HG03457 (cell line): ENCODE measurements at regions not wholly inside any gene's neighbourhood (a gene's known extent, or its start where the extent isn't known, plus 50 kb on each side); places are given as distances from the start of the nearest gene placed in this dataset.
A peak's percentile ranks its signal among the peaks of the same experiment; 100 is the strongest.
"Not testable (repeated sequence)": the region's sequence is repeated elsewhere in the genome, so short reads cannot be mapped to it uniquely, and the experiment has no call there.

Source experiments
- ATAC-seq: cut with Tn5 transposase; IDR thresholded peaks from one replicate; pipeline ENCODE4 v1.9.1; 2021; ENCODE audit warnings: moderate number of reproducible peaks; ENCODE audit not compliant: unreplicated experiment

GRCh38 chr7:76971201-76971600 lies 61.0 kb downstream of the SPDYE17 start:
- ATAC-seq: not testable (repeated sequence)

DNA sequence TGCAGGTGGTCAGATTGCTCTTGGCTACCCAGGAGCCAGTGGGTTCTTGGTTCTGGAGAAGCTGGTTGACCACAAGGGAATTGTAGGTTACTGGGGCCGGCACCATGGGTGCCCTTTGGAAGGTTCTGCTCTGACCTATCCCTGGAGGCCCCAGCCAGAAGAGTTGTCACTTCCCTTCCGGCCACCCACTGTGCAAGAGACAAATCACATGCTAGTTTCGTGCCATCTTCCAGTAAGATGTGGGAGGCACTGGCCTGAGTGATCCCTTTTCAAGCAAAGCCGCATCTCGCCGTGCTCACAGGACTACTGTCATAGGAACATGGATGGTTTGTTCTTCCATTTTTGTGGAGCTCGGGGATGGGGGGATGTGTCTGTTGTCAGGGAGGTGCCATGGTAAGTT lies 62.3 kb downstream of the SPDYE17 start:
- ATAC-seq: not testable (repeated sequence)

DNA sequence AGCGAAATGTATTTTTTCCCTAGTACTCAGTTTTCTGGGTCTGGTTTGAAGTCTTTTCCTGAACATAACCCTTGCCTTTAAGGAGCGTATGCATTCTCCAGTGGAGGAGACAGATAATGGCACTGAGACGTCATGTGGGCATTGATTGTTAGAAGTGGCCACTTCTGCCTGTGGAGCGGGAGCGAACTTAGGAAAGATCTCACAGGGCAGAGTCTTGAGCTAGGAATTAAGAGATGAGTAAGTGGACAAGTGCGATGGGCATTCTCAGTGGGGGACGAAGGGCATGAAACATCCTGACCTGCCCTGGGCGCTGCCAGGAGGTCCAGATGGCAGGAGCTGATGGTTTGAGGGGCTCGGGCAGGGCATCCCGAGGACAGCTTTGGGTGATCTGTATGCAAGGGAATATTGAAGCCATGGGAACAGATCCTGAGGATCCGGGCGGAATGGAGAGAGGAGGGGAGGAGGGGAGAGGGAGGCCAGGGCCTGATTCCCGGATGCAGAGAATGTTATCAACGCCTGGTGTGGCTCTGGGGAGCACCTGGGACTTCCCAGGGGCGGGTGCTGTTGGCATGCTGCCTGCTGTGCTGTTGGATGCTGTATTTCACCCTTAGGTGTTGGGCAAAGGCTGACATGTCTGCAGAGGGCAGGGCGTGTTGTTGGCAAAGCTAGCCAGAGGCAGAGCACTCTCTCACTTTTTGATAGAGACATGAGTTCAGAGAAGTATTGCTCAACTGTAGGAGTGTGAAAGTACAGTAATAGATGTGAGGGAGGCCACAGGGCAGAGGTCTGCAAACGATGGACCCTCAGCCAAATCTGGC lies 66.2 kb downstream of the SPDYE17 start:
- ATAC-seq: not testable (repeated sequence)

DNA sequence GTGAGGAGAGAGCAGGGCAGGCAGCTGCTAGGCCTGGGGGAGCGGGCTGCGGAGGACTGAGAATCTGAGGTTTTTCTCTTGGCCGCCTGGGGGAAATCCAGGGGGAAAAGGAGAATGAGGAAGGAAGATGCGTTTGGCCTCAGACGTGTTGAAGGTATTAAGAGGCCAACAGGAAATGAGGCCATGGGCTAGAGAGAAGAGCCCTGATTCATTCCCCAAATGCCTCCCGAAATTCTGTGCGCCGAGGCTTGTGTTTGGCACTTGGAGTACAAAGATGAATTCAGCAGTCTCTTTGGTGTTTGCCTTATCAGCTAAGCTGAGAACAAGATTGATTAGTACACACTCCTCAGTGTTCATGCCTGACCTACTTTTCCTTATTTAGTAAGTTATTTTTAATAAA lies 68.1 kb downstream of the SPDYE17 start:
- not testable (repeated sequence) for ATAC-seq

DNA sequence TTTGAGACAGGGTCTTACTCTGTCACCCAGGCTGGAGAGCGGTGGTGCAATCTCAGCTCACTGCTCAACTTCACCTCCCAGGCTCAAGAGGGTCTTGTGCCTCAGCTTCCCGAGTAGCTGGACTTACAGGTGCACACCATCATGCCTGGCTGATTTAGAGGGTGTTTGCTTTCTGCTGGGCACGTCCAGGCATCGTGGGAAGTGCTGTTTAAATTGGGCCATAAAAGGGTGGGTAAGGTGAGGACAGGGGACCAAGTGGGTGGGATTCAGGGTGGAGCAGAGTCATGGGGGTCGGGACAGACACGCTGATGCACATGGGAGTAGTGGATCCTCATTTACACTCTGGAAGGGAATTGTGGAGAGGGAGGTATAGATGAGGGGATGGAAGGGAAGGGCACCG lies 69.1 kb downstream of the SPDYE17 start:
- ATAC-seq: not testable (repeated sequence)

GRCh38 chr7:76960400-76960986 lies 71.7 kb downstream of the SPDYE17 start:
- ATAC-seq: not testable (repeated sequence)

- ATAC-seq: peak; percentile 95
Observed at GRCh38 chr7:76959573-76960399, 72.4 kb downstream of the SPDYE17 start.

- not testable (repeated sequence) for ATAC-seq
Observed at GRCh38 chr7:76956531-76956930, 75.6 kb downstream of the SPDYE17 start.

GRCh38 chr7:76955124-76955523 lies 77.0 kb downstream of the SPDYE17 start:
- not testable (repeated sequence) for ATAC-seq

- peak; percentile 74 for ATAC-seq
Observed at GRCh38 chr7:76944603-76945002, 87.6 kb downstream of the SPDYE17 start.

- not testable (repeated sequence) for ATAC-seq
Observed at GRCh38 chr7:76941809-76942765, 90.1 kb downstream of the SPDYE17 start.

DNA sequence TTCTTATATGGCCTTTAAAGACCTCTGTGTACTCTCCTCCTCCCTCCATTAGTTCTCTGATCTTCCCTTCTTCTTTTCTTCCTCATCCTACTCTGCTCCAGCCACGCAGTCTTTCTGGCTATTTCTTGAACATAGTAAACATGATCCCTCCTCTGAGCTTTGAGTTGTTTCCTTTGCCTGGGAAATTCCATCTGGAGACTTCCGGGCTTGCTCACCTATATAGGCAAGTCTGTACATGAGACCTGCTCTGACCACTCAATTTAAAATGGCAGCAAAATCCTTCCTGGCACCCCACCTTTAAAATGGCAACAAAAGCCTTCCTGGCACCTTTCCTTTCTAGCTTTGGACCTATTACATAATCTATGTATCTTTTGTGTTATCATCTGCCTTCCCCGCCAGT lies 94.4 kb downstream of the SPDYE17 start:
- not testable (repeated sequence) for ATAC-seq

DNA sequence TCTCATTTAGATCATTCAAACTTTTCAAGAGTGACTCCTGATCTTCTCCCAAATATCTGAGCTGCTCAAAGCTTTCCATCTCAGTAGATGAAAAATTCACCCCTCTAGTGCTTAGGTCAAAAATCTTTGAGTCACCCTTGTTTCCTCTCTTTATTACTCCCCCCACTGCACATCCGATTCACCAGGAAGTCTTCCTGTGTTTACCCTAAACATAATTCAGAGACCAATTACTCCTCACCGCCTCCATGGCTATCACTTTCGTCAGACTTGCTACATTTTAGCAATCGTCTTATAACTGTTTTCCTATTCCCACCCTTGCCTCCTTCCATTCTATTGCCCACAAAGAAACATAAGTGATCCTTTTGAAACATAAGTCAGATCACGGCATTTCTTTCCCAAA lies 94.8 kb downstream of the SPDYE17 start:
- not testable (repeated sequence) for ATAC-seq

DNA sequence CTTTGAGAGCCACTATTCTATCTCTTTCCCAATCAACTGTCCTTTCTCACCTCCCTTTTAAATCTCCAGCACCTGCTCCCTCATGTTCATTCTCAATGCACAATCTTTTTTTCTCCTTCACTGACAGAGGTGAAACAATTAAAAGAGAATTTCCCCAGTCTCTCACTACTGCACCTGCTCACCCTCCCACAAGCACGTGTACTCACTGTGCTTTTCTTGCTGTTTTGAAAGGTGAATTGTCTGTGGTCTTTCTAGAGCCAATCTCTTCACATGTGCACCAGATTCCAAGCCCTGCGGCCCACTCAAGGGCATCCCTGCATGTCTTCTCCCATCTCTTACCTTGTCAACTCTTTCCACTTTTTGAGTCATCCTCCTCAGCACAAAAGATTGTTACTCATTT lies 95.8 kb downstream of the SPDYE17 start:
- not testable (repeated sequence) for ATAC-seq

DNA sequence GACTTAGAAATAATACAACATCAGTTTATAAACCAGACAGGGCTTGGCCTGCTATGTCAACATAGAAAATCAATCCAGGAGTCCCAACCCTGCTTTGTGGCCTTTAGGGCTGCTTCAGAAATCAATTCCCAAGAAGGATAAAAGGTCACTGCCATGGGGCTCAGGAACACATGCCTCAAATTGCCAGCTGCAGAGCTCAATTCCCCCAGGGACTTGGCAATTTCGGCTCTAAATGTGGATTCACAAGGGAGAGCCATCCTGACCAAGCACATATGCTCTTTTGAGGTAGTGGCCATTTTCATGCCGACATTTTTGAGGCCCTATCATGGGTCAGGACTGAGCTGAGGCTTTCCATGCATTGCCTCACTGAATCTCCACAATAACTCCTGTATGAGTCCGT lies 97.5 kb downstream of the SPDYE17 start:
- not testable (repeated sequence) for ATAC-seq

- ATAC-seq: peak; percentile 61
Observed at GRCh38 chr7:76932957-76933356, 99.2 kb downstream of the SPDYE17 start.

- not testable (repeated sequence) for ATAC-seq
Observed at GRCh38 chr7:76931441-76931840, 100.7 kb downstream of the SPDYE17 start.

GRCh38 chr7:76930416-76930815 lies 101.7 kb downstream of the SPDYE17 start:
- not testable (repeated sequence) for ATAC-seq

DNA sequence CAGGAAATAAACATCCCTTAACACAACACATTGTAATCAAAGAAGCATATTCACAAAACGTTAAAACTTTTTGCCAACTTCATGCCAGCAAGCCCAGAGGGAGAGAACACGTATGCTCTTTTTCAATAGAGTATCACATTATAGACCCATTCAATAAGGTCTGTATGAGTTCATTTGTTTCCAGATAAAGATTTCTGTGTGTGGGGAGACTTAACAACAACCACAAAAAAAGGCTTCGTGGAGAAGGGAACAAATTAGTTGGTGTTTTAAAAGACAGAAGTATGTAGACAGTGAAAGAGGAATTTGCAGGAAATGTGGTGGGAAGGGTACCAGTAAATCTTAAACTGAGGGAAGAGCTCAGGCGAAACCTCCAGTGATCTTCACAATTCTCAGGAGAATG lies 103.4 kb downstream of the SPDYE17 start:
- ATAC-seq: not testable (repeated sequence)

- not testable (repeated sequence) for ATAC-seq
Observed at GRCh38 chr7:76927741-76928393, 104.3 kb downstream of the SPDYE17 start.
